Activated CD4-positive, alpha-beta T cell treated with anti-CD3 and anti-CD28 coated beads, Interleukin-2, amount 50 U/mL, for 48 hours (primary cell): ENCODE measurements at regions not wholly inside any gene's neighbourhood (a gene's known extent, or its start where the extent isn't known, plus 50 kb on each side); places are given as distances from the start of the nearest gene placed in this dataset.

Source experiments
- DNase-seq, 2 experiments: peaks; one replicate each; pipeline ENCODE4 v3.0.0-alpha.2; 2020

DNA sequence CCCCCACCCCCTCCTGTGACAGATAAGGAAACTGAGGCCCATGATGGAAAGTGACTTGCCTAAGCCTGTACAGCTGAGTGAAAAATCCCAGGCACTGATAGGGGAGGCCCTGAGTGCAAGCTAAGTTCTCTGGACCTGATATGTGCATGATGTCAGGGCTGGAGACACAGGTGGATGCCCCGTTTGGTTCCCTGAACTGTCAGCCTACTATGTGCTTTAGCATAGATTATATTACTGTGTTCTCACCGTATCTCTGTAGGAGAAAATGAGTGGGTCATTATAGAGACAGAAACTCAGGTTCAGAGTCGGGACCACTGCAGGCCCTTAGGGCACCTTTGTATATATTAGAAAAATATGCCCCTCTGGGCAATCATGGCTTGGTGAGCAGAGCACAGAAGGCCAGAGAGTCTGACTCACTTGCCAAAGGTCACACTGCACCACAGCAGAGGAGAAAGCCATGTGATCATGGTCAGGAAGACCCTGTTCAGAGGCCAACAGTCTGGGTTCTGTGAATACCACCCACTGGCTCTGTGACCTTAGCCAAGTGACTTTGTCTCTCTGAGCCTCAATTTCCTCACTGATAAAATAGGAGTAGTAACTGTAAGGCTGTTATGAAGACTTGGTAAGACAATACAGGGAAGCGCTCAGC is 145.8 kb upstream of the WNT4 start:
- no peak for DNase-seq

DNA sequence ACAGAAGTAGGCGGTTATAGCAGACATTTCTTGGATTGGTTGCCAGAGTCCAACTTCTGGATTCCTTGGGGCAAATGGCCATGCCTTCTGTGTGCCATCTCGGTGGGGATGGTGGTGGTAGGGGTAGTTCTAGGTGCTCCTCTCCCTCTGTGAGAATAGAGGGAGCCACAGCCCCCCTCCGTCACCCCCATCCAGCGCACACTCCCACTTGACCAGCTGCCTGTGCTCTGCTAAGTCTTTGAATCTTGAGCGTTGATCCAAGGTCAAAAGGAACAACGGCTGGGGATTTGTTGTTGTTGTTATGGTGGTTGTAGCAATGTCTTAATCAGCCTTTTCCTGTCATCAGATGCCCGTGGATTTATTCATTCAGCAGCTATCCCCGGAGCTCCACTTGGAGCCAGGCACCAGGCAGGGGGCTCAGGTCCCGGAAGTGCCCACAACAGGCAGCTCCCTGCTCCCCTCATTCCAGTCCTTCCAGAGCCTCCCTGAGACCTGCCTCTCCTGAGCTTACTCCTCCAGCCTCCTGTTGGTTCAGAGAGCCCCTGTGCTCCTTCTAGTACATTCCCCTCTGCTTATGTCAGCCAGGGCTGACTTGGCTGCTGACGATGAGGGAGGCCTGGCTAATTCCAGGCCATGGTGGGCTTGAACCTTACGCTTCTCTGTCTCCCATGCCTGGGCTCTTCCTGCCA is 146.6 kb upstream of the WNT4 start:
- no peak for DNase-seq

DNA sequence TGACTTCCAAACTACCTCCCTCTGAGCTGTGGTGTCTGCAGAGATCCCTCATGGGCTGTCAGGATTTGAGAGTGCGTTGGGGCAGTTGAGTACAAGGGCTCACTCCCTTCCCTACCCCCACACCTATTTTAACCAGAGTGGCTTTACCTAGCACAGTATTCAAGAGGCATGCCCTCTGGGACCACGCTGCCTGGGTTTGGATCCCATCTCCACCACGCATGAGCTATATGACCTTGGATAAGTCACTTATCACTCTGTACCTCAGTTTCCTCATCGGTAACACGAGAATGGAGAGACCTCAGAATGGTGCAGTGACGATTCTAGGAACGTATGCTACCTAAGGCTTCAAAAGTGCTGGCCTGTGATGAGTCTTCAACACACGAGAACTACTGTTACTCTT is 147.3 kb upstream of the WNT4 start:
- DNase-seq, result no peak

DNA sequence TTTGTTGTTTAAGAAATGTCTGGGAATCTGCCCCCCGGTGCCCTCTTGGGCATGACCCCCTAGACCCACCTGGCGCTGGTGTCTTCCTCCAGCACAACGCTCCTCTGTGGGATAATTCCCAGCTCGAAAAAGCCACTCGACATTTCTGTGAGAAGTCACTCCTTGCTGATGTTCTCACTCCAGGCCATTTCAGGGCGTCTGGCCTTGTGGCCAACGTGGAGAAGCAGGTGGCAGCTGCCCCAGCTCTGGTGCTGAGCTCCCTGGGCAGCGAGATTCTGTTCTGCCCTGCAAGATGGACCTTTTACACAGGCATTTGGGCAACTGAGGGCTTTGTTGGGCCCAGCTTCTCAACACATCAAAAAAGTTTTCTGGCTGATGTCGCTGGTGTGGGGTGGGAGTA is 147.7 kb upstream of the WNT4 start:
- no peak for DNase-seq

DNA sequence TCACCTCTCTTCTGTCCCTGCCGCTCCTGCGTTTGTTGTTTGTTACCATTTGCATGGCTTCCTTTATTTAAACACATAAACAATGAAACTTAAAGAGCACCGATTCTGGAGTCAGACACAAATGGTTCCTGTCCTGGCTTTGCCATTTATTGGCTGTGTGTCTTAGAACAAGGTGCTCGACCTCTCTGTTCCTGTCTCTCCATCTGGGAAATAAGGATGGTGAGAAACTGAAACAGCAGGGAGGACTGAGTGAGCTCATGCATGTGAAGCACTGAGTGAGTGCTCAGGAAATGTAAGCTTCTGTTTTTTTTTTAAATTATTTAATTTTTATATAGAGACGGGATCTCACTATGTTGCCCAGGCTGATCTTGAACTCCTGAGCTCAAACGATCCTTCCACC is 148.2 kb upstream of the WNT4 start:
- no peak for DNase-seq

DNA sequence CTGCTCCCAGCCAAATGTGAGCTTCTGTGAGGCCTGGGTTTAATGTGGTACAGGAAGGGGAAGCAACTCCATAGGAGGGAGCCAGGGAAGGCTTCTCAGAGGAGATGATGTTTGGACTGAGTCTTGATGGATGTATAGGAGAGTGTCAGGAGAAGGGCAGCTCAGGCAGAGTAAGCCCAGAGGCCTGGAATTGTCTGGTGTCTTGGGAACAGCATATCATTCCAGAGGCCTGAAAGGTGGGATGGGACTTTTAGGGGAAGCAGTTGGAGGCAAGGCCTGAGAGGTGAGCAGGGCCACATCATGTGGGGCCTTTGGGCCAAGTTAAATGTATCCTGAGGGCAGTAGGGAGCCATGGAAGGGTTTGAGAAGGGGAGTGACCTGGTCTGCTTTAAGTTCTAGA is 148.6 kb upstream of the WNT4 start:
- DNase-seq, result no peak

DNA sequence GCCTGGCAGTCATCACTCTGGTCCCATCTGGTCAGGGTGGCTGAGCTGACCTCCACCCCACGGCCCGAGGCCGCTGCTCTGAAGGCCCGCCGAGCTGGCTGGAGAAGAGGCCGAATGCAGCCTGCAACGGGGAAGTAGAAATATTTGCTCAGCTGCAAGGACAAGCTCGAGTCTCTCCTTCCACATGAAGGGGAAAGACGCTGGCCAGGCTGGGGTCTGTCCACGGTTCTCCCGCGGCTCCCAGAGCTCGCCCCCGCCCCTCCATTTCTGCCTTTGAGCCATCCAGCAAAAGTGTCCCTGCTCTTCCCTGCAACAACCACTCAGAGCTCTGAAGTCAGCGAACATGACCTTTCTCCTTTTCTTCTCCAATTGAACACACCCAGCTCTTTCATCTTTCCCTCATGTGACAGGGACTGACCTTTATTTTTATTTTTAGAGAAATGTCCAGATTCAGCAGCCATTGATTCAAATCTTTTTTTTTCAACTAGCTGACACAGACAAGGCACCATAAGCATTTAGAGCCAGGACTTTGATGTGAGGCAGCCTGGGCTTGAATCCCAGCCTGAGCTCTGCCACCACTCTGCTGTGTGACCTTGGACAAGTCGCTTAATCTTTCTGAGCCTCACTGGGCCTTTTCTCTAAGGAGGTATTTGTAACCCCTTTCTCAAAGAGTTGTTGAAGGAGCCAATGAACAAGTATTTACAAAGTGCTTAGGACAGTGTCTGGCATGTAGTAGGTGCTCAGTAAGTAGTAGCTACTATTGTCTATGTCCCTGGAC is 149.3 kb upstream of the WNT4 start:
- DNase-seq, result no peak

DNA sequence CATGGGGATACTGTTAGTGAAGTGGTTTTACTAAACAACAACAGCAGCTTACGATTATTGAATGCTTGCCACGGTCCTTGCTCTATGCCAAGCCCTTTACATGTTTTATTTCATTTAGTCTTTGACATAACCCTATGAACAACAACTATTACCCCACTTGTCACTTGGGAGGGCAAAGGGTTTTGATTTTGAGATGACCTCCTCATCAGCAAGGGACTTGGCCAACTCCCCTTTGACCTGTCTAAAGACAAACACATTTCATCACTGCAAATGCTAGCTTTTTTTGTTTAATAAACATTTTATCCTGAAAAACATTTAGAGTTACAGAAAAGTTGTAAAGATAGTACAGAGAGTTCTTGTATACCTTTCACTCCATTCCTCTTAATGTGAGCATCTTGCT is 152.5 kb upstream of the WNT4 start:
- no peak for DNase-seq

DNA sequence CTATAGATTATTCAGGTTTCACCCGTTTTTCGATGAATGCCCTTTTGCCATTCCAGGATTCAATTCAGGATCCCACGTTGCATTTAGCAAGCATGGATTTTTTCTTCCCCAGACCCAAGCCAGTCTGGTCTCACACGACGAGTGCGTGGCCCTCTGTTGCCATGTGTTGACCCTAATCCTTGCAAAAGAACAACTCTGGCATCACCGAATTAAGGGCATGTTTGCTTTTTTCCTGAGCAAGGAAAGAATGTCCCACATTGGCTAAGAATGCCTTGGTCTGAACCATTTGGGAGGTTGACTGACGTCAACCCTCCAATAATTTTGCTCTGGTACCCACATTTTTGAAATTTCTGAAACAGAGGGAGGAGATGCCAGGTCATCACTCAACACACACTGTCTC is 153.0 kb upstream of the WNT4 start:
- no peak for DNase-seq

DNA sequence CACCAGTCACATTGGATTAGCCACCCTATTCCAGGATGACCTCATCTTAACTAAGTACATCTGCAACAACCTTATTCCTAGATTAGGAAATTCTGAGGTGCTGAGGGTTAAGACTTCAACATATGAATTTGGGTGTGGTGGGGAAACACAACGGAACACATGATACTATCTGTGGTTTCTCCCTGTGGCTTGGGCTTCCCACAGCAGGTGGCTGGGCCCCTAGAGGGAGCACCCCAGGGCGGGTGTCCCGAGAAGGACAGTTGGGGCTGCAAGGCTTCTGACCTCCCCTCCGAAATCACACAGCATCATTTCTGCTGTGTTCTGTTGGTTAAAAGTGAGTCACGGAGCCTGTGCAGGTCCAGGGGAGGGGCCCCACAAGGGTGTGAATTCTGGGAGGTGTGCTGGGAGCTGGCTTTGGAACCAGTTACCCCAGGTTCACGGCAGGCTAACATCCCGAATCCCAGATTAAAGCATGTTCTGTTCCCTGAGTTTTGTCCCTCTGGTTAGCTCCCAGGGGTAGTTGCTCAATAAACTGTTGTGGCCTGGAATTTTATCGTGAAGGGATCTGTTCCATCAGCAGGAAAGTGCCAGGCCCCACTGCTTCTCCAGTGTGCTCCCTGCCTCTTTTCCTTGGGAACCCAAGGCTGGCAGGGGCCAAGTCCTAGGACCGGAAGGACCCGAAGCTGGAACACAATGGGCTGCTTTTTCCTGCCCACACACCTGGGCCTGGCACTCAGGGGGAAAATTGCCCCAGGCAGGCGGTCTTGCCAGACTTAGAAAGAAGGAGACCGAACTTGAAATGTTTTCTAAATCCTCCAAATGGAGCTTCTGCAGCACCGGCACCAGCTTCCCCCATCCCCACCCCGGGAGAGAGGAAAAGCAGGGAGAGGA is 154.0 kb upstream of the WNT4 start:
- DNase-seq, result no peak

DNA sequence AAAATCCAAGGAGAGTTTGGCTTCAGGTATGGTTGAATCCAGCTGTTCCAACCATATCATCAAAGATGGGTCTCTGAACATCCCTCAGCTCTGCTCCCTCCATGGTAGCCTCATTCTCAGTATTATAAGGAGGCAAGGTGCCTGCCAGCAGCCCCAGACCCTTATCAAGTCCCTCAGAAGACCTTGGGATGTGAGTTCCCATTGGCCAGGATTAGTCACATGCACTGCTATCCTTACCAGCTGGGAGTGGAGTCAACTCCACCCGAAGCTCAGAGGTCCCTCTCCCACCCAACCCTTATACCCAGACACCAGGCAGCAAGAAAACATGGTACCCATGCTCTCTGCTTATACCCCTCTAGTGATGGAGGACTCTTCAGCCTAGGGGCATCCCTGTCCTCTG is 153.7 kb upstream of the ZBTB40 start:
- no peak for DNase-seq

DNA sequence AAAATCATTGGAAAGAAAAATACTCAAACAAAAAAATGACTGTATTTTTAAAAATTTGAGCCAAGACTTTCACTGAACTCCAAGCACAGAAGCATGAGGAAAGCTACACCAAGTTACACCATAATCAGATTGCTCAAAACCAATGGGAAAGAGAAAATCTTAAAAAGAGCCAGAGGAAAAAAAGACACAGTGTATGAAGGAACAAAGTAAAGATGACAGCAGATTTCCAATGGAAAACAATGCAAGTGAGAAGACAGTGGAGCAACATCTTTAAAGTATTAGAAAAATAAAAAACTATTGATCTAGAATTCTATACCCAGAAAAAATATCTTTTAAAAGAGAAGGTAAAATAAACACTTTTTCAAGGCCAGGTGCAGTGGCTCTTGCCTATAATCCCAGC is 147.8 kb upstream of the ZBTB40 start:
- DNase-seq, result no peak

DNA sequence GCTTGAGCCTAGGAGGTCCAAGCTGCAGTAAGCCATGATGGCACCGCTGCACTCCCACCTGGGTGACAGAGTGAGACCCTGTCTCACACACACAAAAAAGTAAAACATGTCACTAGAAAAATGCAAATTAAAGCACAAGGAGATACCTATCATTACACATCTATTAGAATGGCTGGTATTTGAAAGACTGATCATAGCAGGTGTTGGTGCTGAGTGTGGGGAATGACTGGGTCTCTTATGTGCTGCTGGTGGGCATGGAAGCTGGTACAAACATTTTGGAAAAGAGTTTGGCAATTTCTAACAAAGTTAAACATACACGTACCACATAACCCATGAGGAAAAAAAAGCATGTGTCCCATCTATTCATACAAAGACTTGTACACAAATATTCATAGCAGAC is 142.1 kb upstream of the ZBTB40 start:
- no peak for DNase-seq

DNA sequence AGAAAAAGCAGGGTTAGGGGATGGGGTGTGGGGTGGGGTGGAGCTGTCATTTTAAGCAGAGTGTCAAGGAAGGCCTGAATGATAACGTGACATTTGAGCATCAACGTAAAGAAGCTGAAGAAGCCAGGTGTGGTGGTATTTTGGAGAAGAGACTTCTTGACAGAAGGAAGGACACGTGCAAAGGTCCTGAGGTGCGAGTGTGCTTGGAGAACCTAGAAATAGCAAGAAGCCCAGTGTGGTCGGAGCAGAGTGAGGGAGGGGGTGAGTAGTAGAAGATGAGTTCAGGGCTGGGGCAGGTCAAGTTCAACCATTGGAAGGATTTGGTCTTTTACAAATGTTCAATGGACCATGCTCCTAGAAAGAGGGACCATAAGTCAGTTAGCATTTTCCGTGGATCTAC is 140.2 kb upstream of the ZBTB40 start:
- no peak for DNase-seq

DNA sequence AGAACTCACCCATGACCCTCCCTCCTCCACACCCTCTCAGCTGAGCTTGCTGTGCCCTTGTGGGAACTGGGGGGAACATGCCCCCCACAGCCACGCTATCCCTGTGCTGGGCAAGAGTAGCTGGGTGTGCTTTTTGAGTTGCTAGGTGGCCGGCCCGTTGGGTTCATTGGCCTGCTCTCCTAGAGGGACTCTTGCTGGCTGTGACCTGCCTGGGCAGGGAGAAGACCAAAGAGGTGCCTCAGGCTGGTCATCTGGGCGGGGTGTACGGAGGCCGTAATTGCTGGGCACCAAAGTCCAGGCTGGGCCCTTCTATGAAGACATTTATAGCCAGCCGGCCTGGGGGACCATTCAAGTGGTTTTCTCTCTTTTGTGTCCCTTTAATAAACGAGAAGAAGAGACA is 138.3 kb upstream of the ZBTB40 start:
- DNase-seq, result no peak

DNA sequence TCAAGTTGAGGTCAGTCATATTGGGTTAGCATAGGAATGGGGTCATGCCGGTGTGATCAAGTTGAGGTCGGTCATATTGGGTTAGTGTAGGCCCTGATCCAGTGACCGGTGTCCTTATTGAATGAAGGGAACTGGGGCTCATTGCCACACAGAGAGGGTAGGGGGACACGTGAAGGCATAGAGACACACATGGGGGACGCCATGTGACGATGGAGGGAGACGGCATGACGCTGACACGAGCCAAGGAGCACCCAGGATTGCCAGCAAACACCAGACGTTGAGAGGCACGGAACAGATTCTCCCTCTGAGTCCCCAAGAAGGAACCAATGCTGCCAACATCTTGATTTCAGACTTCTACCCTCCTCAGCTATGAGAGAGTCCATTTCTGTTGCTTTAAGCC is 136.9 kb upstream of the ZBTB40 start:
- no peak for DNase-seq

DNA sequence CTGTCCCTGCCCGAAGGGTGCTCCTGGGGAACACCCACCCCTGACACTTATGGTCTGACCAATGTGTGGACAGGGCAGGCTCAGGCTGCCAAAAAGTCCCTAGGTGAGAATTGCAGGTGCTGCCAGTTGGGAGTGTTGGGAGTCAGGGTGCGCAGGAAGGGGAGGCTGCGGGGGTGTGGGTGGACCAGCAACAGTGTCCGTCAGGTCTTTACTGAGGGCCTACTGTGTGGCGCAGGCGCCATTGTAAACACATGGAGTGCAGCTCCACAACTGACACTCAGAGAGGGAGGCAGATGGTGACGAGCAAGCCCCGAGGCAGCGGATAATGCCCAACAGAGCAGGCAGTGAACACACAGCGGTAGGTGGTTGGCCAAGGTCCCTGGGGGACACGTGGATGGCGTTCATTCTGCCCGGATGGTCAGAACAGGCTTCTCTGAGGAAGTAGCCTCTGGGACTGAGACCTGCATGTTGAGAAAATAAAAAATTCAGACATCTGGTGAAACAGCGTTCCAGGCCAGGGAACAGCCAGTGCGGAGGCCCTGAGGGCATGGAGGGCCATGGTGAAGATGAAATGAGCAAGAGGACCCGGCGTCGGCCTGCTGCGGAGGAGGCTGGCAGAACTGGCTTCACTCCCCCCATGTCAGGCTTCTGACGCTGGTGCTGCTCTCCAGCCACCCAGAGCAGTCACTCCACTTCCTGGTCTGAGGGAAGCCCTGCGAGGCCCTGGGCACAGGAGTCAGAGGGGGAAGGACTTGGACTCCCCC is 136.2 kb upstream of the ZBTB40 start:
- DNase-seq, result no peak

DNA sequence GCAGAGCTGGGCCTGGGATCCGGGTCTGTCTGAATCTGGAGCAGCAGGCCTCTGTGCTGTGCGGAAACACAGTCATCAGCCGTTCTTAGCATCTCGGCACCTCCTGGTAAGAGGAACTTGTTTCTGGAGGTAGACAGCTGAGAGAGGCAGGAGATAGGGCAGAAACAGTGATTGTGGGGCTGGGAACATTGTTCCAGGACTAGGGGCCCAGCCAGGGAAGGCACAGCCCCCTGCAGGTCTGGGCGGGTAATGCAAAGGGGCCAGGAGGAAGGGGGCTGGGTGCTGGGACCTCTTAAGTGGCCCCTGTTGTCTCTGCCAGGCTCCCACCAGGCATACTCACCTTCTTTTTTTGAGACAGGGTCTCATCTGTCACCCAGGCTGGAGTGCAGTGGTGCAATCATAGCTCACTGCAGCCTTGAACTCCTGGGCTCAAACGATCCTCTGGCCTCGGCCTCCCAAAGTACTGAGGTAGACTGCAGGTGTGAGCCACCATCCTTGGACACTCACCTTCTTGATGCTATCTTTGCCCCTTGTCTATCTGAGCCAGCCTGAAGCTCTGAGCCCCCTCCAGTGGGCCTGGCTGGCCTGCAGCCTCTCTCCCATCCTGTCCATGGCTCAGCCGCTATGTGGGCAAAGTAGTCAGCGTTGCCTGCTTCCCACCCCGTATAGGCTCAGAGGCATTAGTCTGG is 134.3 kb upstream of the ZBTB40 start:
- peak; percentile 21 to 24 for DNase-seq

DNA sequence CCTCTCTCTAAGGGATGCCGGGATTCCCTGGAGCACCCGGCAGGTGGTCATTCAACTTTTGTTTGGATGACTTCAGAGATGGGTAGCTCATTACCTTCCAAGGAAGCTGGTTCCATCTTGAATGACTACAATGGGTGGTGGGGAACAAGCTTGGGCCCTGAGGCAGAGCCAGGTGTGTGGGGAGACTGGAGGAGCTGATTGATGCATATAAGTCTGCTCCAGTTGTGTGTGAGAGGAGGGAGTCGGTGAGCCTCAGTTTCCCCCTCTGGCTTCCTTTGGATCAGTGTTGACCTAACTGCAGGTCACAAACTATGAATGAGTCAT is 133.8 kb upstream of the ZBTB40 start:
- no peak for DNase-seq

DNA sequence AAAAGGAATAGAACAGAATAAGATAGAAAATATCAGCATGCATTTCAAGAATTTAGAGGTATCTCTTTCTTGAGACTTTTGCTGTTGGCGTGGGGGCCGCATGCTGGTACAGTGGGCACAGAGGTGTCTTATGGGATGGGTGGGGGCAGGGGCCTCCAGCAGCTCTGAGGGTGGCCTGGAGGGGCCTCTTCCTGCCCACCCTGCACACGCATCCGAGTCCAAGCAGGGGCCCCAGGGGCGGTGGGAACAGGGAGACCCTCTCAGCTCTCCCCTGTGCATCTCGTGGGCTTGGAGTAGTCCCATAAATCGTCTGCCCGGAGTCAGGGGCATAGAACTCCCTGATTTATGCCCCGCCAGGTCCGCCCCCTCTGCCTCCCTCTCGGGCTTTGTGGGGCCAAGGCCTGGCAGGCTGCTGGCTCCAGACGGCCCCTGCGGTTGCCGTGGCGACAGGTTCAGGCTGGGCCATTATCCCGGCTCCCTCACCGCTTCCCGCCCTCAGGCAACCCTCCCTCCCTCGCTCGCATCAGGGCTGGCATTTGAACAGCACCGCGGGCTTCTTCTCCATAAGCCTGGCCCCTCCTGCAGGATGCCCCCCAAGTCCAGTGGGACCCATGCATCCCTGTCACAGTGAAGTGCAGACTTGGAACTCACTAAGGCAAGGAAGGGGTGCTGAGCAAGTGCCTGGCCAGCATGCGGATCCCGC is 133.2 kb upstream of the ZBTB40 start:
- no peak for DNase-seq

DNA sequence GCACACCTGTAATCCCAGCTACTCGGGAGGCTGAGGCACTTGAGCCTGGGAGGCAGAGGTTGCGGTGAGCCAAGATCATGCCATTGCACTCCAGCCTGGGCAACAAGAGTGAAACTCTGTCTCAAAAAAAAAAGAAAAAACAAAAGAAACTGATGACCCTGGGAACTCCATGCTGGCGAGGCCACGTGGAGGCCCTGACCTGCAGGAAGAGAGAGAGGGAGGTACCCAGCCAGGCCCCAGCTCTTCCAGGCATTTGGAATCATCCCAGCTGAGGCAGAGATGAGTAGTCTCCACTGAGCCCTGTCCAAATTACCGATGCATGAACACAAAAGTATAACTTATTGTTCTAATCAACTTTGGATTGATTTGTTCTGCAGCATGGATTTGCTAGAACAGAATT is 132.0 kb upstream of the ZBTB40 start:
- DNase-seq, result no peak
